ENCODE measurements at regions not wholly inside any gene's neighbourhood (a gene's known extent, or its start where the extent isn't known, plus 50 kb on each side); places are given as distances from the start of the nearest gene placed in this dataset.

GRCh38 chr4:153107246-153107645 lies 97.0 kb upstream of the TRIM2 start:
- no peak for DNase-seq

DNA sequence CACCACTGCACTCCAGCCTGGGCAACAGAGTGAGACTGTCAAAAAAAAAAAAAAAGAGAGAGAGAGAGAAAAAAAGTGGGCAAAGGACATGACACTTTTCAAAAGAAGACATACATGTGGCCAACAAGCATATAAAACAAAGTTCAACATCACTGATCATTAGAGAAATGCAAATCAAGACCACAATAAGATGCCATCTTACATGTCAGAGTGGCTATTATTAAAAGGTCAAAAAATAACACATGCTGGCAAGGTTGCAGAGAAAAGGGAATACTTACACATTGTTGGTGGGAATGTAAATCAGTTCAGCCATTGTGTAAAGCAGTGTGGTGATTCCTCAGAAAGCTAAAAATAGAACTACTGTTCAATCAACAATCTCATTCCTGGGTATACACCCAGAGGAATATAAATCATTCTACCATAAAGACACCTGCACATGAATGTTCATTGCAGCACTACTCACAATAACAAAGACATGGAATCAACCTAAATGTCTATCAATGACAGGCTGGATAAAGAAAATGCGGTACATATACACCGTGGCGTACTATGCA lies 94.9 kb upstream of the TRIM2 start:
- DNase-seq = no peak

- no peak for DNase-seq
Measured at GRCh38 chr4:153110739-153111138, 93.5 kb upstream of the TRIM2 start.

DNA sequence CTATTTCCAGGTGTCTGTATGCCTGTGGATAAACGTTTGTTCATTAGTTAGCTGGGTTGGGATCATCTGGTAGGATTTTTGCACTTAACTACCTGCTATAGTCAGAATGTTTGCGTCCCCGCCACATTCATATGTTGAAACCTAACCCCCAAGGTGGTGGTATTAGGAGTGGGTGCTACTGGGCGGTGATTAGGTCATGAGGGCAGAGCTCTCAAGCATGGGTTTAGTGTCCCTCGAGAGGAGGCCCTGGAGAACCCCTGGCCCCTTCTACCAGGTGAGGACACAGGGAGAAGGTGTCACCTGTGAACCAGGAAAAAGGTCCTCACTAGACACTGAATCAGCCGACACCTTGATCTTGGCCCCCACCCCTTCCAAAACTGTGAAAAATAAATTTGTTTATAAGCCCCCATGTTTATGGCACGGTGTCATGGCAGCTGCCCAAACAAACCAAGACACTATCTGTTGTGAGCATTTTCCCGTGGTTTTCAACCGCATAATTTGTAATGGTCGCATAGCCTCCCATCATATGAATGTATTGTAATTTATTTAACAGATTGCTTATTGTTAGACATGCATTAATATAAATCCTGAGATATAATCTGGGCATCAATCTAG lies 92.7 kb upstream of the TRIM2 start:
- DNase-seq = no peak

- DNase-seq = no peak
Measured at GRCh38 chr4:153112041-153112441, 92.2 kb upstream of the TRIM2 start.

- peak; percentile 22 for DNase-seq
Measured at GRCh38 chr4:153113061-153113837, 91.0 kb upstream of the TRIM2 start.

DNA sequence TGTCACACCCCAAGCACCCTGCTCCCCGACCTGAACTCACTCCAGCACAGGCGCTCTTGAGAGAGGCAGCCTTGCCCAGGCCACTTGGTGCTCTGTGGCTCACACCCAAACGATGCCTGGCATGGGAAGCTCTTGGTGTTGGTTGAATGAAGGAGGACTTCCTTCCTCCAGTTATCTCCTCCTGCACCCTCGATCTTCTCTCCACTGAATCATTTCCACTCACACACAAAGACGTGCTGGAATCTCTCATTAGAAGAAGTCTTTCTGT lies 90.5 kb upstream of the TRIM2 start:
- no peak for DNase-seq

DNA sequence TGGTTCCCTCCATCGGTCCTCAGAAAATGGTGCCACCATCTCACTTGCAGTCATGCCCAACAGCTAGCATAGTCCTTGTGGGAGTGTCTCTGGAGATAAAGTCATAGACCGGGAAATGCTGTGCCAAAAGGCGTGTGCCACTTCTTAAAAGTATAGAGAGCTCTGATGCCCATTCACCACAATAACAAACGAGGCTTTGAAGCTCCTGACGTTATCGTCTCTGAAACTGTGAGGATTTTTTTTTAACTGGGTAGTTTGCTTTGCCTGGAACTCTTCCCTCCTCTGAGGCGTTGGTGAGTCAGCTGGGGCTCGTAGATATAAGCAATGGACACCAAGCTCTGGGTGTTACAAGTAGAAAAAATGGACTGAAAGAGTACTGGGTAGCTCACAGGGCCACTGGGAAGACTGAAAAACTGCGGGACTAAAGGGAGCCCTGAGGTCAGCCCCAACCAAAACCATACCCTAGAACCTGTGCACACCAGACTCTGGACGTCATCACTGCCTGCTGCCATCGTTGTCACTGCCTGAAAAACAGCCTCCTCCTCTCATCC lies 89.4 kb upstream of the TRIM2 start:
- peak; percentile 56 for DNase-seq

- peak; percentile 77 for DNase-seq
Measured at GRCh38 chr4:153115322-153116290, 88.6 kb upstream of the TRIM2 start.

- DNase-seq = no peak
Measured at GRCh38 chr4:153116291-153116680, 88.0 kb upstream of the TRIM2 start.

- no peak for DNase-seq
Measured at GRCh38 chr4:153116801-153117200, 87.4 kb upstream of the TRIM2 start.

DNA sequence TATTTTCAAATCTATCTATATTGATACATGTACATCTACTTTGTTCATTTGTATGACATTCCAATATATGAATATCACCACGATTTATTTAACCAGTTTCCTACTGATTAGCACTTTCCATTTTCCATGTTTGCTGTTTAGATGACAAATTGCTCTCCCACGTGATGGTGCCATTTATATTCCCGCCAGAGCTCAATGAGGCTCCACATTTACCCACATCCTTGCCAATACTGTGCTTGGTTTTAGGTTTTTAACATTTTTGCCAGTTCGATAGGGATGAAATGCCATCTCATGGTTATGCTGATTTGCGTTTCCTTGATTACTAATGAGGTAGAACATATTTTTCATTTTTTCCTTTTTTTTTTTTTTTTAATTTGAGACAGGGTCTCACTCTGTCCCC lies 86.7 kb upstream of the TRIM2 start:
- no peak for DNase-seq

GRCh38 chr4:153119626-153120025 lies 84.6 kb upstream of the TRIM2 start:
- DNase-seq = no peak

DNA sequence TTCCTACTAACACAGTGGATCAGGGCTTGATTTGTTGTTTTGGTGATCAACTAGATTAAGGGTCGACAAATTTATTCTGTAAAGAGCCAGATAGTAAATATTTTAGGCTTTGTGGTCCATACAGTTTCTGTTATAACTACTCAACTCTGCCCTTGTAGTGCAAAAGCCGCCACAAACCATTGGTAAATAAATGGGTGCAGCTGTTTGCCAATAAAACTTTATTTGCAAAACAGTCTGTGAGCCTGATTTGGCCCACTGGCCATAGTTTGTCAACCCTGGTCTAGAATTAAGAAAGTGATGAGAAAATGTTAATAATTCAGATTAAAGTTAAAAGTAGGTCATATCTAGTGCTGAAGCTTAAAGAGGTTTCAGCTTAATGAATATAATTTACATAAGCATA lies 84.0 kb upstream of the TRIM2 start:
- no peak for DNase-seq

- DNase-seq = no peak
Measured at GRCh38 chr4:153122855-153123254, 81.4 kb upstream of the TRIM2 start.

DNA sequence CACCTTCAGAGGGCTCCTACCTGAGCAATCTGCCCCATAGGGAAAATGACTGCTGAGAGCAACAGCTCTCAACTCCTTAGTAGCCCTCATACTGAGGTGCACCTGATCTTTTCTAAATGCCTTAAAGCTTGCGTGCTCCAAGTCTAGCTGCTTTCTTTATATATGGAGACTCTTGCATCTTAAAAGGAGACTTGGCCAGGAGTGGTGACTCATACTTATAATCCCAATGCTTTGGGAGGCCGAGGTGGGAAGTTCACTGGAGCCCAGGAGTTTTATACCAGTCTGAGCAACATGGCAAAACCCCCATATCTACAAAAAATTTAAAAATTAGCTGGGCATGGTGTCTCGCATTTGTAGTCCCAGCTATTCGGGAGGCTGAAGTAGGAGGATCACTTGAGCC lies 78.1 kb upstream of the TRIM2 start:
- no peak for DNase-seq

GRCh38 chr4:153127760-153128494 lies 76.3 kb upstream of the TRIM2 start:
- DNase-seq = peak; percentile 80

GRCh38 chr4:153131596-153131995 lies 72.6 kb upstream of the TRIM2 start:
- no peak for DNase-seq

DNA sequence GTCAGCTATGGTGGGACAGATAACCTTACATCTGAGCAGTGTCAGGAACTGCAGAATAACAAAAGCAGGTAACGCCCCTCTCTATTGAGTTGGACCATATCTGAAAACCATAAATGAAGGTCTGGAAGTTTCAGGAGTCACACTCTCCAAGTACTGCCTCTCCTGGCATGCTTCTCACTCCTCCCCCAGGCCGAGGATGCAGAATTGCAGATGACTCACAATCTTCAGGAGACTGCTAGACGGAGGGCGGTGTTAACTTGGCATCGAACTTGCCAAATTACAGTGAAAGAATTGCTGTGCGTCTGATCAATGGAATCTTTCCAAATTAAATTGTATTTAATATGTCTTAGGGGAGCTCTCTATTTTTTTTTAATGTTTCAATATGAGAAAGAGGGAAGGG lies 67.1 kb upstream of the TRIM2 start:
- DNase-seq = peak; percentile 89

GRCh38 chr4:153137677-153138630 lies 66.3 kb upstream of the TRIM2 start:
- no peak for DNase-seq

DNA sequence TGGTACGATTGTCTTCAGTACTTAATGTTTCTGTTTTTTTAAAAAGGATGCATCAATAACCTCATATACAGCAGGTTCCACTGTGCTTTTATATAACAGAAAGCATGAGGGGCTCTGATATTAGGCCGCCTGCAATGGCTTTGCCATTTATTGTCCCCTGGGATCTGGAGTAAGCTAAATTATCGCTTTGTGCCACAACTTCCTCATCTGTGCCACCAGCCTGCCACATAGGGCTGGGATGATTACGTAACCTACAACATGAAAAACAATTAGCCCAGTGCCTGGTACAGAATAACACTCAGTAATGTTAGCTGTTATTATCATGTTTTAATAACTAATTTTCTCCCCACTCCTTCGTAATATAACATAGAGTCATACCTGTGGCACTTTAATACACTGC lies 65.5 kb upstream of the TRIM2 start:
- DNase-seq = no peak

Data from fibroblast of skin of scalp (primary cell).